ENCODE measurements at regions not wholly inside any gene's neighbourhood (a gene's known extent, or its start where the extent isn't known, plus 50 kb on each side); places are given as distances from the start of the nearest gene placed in this dataset.

DNA sequence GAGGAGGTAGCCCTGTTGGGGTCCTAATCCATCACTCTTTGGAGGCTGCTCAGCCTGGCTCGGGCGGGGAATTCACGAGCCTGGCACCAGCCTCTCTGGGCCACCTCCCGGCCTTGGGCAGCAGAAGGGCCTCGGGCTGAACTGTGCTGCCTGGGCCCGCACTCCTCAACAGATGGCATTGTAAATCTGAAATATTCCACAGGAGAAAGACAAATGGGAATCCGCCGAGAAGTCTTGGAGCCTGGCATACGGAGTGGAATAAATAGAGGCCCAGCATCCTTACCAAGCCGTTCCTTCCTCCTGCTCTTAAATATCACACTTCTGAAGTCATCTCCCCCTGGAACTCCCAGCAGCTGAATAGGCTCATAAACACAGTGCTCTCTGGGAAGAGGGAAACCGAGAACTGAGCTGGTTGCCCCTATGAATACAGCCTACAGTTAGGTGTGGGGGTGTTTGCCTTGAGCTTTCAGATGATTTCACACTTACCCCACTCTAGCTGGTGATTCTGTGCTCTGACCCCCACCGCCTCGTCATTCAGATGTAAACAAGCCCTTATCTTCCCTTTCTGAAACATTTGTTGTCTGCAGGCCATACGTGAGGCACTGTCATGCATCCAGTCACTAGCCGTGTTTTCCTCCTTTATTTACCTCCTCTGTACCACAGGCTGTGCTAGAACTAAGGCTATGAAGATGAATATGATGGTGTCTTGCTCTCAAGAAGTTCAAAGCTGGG lies 455.0 kb upstream of the CLINT1 start:
- TF ChIP-seq POLR2A (IDR thresholded peaks at IDR 0.05) (no peak), CTCF (IDR thresholded peaks at IDR 0.05) (no peak)

All from Peyer's patch (tissue), 4 donors.